Keratinocyte (primary cell): ENCODE measurements at regions not wholly inside any gene's neighbourhood (a gene's known extent, or its start where the extent isn't known, plus 50 kb on each side); places are given as distances from the start of the nearest gene placed in this dataset.
"Not testable (repeated sequence)": the region's sequence is repeated elsewhere in the genome, so short reads cannot be mapped to it uniquely, and the experiment has no call there.

Source experiments
- DNase-seq: peaks from one replicate; pipeline ENCODE4 v3.0.0-alpha.2; 2011; ENCODE audit warnings: low read depth, missing footprints, low spot score
- FAIRE-seq: peaks from 2 replicates; lab custom pipeline; 2011; peaks lifted over from hg19 to GRCh38; lab: Jason Lieb, UNC
- H2AFZ ChIP-seq: 2 replicates; pipeline ENCODE4 v1.6.0; 2012; ENCODE audit warnings: low read length, control low read depth, inconsistent platforms; ENCODE audit not compliant: control insufficient read depth
- H3K27ac ChIP-seq: 2 replicates; pipeline ENCODE4 v1.5.1; 2011; ENCODE audit warnings: low read length; ENCODE audit not compliant: control insufficient read depth, insufficient read depth
- H3K27me3 ChIP-seq: 3 replicates; pipeline ENCODE4 v1.6.0; 2011; ENCODE audit warnings: low read length; ENCODE audit not compliant: control insufficient read depth, insufficient read depth; ENCODE audit errors: extremely low read depth
- H3K36me3 ChIP-seq, 2 experiments: 2 replicates in 1 of 2; 3 replicates in 1 of 2; pipeline ENCODE4 v1.5.1; 2011; ENCODE audit warnings: low read length in 2 of 2, mild to moderate bottlenecking in 1 of 2; ENCODE audit not compliant: control insufficient read depth in 2 of 2, insufficient read depth in 2 of 2; ENCODE audit errors: extremely low read depth in 1 of 2
- H3K4me1 ChIP-seq: 3 replicates; pipeline ENCODE4 v1.5.1; 2011; ENCODE audit warnings: low read length; ENCODE audit not compliant: control insufficient read depth, insufficient read depth; ENCODE audit errors: extremely low read depth
- H3K4me2 ChIP-seq: 3 replicates; pipeline ENCODE4 v1.6.0; 2011; ENCODE audit warnings: low read depth, low read length; ENCODE audit not compliant: control insufficient read depth, insufficient read depth; ENCODE audit errors: extremely low read depth
- H3K4me3 ChIP-seq, 3 experiments: fragments of 200-600 bp in 1 of 3; sonication (generic) in 1 of 3; 2 replicates in 2 of 3; 3 replicates in 1 of 3; pipeline ENCODE4 v1.5.1; 2011 to 2016; ENCODE audit warnings: low read length in 3 of 3, mild to moderate bottlenecking in 3 of 3, control low read depth in 2 of 3, inconsistent platforms in 1 of 3, low read depth in 1 of 3, mixed read lengths in 1 of 3, mixed run types in 1 of 3, moderate library complexity in 1 of 3; ENCODE audit not compliant: control insufficient read depth in 2 of 3, insufficient read depth in 2 of 3; ENCODE audit errors: extremely low read depth in 1 of 3
- H3K79me2 ChIP-seq: 2 replicates; pipeline ENCODE4 v1.6.0; 2012; ENCODE audit warnings: low read length; ENCODE audit not compliant: control insufficient read depth, insufficient read depth
- H3K9ac ChIP-seq: 3 replicates; pipeline ENCODE4 v1.6.0; 2011; ENCODE audit warnings: low read length; ENCODE audit not compliant: control insufficient read depth, insufficient read depth; ENCODE audit errors: extremely low read depth
- H3K9me1 ChIP-seq: 3 replicates; pipeline ENCODE4 v1.6.0; 2011; ENCODE audit warnings: low read length; ENCODE audit not compliant: control insufficient read depth, insufficient read depth; ENCODE audit errors: extremely low read depth
- H3K9me3 ChIP-seq: 2 replicates; pipeline ENCODE4 v1.5.1; 2012; ENCODE audit warnings: low read depth, low read length; ENCODE audit not compliant: control insufficient read depth
- H4K20me1 ChIP-seq: 3 replicates; pipeline ENCODE4 v1.6.0; 2011; ENCODE audit warnings: low read length; ENCODE audit not compliant: control insufficient read depth, insufficient read depth; ENCODE audit errors: extremely low read depth
- EZH2 ChIP-seq: IDR thresholded peaks from one replicate; pipeline ENCODE4 v1.6.1; 2012; ENCODE audit warnings: inconsistent platforms, mild to moderate bottlenecking, low read length, moderate library complexity
- dilution Hi-C: fragments of 300-500 bp; cut with MboI; formaldehyde crosslinking; loops from one replicate; pipeline ENCODE4 v1.7.0; 2020; ENCODE audit warnings: low sequenced_read_pairs; ENCODE audit not compliant: extremely low pct_ligation_motif_present
- TF ChIP-seq, protein P1 (sequence below), 3 experiments: IDR thresholded peaks in 1 of 3; conservative IDR thresholded peaks in 1 of 3; optimal IDR thresholded peaks in 1 of 3; 2 replicates in 2 of 3; 3 replicates in 1 of 3; pipeline versions ENCODE3 to v1.5.1; 2011; ENCODE audit warnings: low read length in 3 of 3, mild to moderate bottlenecking in 3 of 3, moderate library complexity in 2 of 3, control low read depth in 1 of 3, inconsistent platforms in 1 of 3; ENCODE audit not compliant: insufficient read depth in 2 of 3; ENCODE audit errors: extremely low read depth in 1 of 3

DNA sequence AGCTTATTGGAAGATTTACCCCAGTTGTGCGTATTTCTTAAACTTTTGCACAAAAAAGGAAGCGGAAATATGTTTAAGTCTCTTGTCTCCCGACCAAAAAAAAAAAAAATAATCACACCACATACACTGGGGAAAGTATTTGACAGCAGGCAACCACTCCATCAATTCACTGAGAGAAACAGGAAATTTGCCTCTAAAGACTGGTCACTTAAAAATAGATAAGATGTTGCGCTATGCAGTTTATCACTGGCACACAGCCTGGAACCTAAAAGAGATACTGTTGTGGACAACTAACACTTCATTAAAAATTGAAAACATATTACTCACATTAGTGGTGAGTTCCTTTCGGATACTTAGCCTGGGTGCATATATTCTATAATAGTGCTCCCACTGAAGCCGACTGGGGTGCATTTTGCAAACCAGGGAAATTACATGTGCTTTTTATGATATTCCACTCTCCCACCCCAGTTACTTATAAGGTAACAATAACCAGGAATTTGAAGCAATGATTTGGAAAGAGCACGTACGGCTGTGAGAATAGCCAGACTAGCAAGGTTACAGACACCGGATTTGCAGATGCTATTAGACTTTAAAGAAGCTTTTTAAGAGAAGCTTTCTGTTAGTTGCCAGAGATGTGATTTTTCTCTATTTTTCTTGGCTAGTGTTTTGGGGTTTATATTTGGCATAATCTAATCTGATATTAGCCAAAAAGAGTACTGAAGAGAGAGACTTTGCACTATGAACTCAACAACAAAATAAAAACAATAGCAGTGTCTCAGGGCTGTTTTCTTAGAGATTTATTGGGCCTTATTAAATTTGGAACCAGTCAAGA is 311.5 kb downstream of the NOVA1 start:
- Histone ChIP-seq H3K9me1 (no peaks in the 10 kb centered on the region), H3K9me3 (no peaks in the 10 kb centered on the region), H3K36me3 (no peaks in the 10 kb centered on the region), H3K4me3 (no peak overlapping the region), H3K4me1 (peaks cover 24% of the 10 kb centered on the region), H3K27me3 (no peaks in the 10 kb centered on the region), H3K9ac (no peak overlapping the region), H3K79me2 (no peaks in the 10 kb centered on the region), H2AFZ (no peak overlapping the region), H4K20me1 (no peaks in the 10 kb centered on the region), H3K4me2 (no peak overlapping the region), H3K27ac (no peak overlapping the region)
- DNase-seq = no peak
- no peak for FAIRE-seq
- dilution Hi-C loops = no loop called here
- TF ChIP-seq, protein P1, sequence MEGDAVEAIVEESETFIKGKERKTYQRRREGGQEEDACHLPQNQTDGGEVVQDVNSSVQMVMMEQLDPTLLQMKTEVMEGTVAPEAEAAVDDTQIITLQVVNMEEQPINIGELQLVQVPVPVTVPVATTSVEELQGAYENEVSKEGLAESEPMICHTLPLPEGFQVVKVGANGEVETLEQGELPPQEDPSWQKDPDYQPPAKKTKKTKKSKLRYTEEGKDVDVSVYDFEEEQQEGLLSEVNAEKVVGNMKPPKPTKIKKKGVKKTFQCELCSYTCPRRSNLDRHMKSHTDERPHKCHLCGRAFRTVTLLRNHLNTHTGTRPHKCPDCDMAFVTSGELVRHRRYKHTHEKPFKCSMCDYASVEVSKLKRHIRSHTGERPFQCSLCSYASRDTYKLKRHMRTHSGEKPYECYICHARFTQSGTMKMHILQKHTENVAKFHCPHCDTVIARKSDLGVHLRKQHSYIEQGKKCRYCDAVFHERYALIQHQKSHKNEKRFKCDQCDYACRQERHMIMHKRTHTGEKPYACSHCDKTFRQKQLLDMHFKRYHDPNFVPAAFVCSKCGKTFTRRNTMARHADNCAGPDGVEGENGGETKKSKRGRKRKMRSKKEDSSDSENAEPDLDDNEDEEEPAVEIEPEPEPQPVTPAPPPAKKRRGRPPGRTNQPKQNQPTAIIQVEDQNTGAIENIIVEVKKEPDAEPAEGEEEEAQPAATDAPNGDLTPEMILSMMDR (optimal IDR thresholded peaks at IDR 0.05 in 1 of 3, IDR thresholded peaks at IDR 0.05 in 1 of 3, conservative IDR thresholded peaks at IDR 0.05 in 1 of 3; ENCODE audit: extremely low read depth in 1 of 3, insufficient read depth in 2 of 3, low read length in 3 of 3) = no peak
- TF ChIP-seq EZH2 = no peak

DNA sequence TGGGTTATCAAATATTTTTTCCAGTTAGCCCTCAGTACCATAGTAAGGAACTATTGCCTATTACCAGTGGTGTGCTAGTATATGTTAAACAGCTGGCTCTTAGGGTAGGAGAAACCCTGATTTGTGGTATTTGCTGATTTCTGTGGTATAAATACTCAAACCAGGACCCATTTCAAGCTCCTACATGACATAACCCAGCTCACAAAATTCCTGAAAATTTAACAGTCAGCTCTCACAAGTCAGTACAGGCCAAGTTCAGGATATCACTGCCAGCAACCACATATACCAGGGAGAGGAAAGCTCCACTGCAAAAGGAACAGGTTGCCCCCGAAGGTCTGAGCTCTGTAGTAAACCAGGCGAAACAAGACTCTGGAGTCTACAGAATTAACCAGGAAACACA is 315.3 kb downstream of the NOVA1 start:
- Histone ChIP-seq H3K36me3 (no peaks in the 10 kb centered on the region), H3K4me3 (peak overlapping the region in 1 of 3 experiments; percentile 51), H3K4me2 (peak overlapping the region; percentile 87), H3K9me3 (no peaks in the 10 kb centered on the region), H4K20me1 (no peaks in the 10 kb centered on the region), H3K4me1 (peaks cover 30% of the 10 kb centered on the region), H3K79me2 (no peaks in the 10 kb centered on the region), H3K27ac (peak overlapping the region; percentile 42), H3K9me1 (no peaks in the 10 kb centered on the region), H2AFZ (peak overlapping the region; percentile 87), H3K9ac (peak overlapping the region; percentile 39), H3K27me3 (no peaks in the 10 kb centered on the region)
- FAIRE-seq (peak; percentile 36), DNase-seq (peak; percentile 75)
- dilution Hi-C loops = no loop called here
- TF ChIP-seq EZH2 = no peak
- TF ChIP-seq, protein P1 (optimal IDR thresholded peaks at IDR 0.05 in 1 of 3, IDR thresholded peaks at IDR 0.05 in 1 of 3, conservative IDR thresholded peaks at IDR 0.05 in 1 of 3; ENCODE audit: extremely low read depth in 1 of 3, insufficient read depth in 2 of 3, low read length in 3 of 3) = no peak

DNA sequence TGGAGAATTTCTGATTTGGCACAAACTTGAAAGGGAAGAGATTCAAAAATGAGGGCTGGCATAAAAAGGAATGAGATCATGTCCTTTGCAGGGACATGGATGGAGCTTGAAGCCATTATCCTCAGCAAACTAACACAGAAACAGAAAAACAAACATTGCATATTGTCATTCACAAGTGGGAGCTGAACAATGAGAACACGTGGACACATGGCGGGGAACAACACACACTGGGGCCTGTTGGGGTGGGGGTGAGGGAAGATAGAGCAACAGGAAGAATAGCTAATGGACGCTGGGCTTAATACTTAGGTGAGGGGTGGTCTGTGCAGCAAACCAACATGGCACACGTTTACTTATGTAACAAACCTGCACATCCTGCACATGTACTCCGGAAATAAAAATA is 315.8 kb downstream of the NOVA1 start:
- H3K79me2 ChIP-seq, H3K36me3 ChIP-seq, H4K20me1 ChIP-seq, FAIRE-seq, DNase-seq, H3K9me3 ChIP-seq, H3K27me3 ChIP-seq, dilution Hi-C loops, H3K9ac ChIP-seq, H3K9me1 ChIP-seq, H3K4me2 ChIP-seq: not testable (repeated sequence)
- peak overlapping the region; percentile 40 for H2AFZ ChIP-seq
- peaks cover 30% of the 10 kb centered on the region for H3K4me1 ChIP-seq
- H3K27ac ChIP-seq = peak overlapping the region; percentile 47
- peak overlapping the region in 1 of 3 experiments; percentile 51 for H3K4me3 ChIP-seq
